ENCODE measurements at regions not wholly inside any gene's neighbourhood (a gene's known extent, or its start where the extent isn't known, plus 50 kb on each side); places are given as distances from the start of the nearest gene placed in this dataset.

DNA sequence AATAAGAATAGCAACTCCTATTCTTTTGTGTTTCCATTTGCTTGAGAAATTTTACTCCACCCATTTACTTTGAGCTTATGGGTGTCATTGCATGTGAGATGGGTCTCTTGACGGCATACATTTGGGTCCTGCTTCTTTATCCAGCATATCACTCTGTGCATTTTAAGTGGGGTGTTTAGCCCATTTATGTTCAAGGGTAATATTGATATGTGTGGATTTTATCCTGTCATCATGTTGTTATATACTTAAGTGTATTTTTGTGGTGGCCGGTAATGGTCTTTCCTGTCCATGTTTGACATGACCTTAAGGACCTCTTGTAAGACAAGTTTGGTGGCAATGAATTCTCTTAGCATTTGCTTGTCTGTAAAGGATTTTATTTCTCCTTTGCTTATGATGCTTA lies 100.1 kb downstream of the ATP23 start:
- Histone ChIP-seq H3K36me3 (ENCODE audit: control insufficient read depth, low read length) (no peaks in the 10 kb centered on the region), H4K20me1 (ENCODE audit: control insufficient read depth, insufficient read depth, low read depth, low read length) (no peaks in the 10 kb centered on the region), H3K4me2 (ENCODE audit: low read length) (no peak overlapping the region), H3F3A (ENCODE audit: control insufficient read depth, insufficient read depth) (no peaks in the 10 kb centered on the region), H3K9me2 (replicated peaks; ENCODE audit: control insufficient read depth, low read length) (no peaks in the 10 kb centered on the region), H3K79me2 (ENCODE audit: control insufficient read depth, low read length) (no peaks in the 10 kb centered on the region), H3K4me3 (ENCODE audit: low read length) (no peak overlapping the region), H3K4me1 (ENCODE audit: control insufficient read depth, low read length) (no peaks in the 10 kb centered on the region), H3K27me3 (ENCODE audit: control insufficient read depth, low read length) (no peaks in the 10 kb centered on the region), H3K27ac (ENCODE audit: low read depth, low read length) (no peak overlapping the region), H3K9me3 (ENCODE audit: control insufficient read depth, insufficient read depth, low read length) (no peaks in the 10 kb centered on the region)
- TF ChIP-seq, protein P1, sequence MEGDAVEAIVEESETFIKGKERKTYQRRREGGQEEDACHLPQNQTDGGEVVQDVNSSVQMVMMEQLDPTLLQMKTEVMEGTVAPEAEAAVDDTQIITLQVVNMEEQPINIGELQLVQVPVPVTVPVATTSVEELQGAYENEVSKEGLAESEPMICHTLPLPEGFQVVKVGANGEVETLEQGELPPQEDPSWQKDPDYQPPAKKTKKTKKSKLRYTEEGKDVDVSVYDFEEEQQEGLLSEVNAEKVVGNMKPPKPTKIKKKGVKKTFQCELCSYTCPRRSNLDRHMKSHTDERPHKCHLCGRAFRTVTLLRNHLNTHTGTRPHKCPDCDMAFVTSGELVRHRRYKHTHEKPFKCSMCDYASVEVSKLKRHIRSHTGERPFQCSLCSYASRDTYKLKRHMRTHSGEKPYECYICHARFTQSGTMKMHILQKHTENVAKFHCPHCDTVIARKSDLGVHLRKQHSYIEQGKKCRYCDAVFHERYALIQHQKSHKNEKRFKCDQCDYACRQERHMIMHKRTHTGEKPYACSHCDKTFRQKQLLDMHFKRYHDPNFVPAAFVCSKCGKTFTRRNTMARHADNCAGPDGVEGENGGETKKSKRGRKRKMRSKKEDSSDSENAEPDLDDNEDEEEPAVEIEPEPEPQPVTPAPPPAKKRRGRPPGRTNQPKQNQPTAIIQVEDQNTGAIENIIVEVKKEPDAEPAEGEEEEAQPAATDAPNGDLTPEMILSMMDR (IDR thresholded peaks at IDR 0.05; ENCODE audit: low read depth, low read length, poor library complexity, severe bottlenecking): no peak
- no peak for TF ChIP-seq EZH2phosphoT487 (IDR thresholded peaks at IDR 0.05; ENCODE audit: borderline replicate concordance, low read length)

DNA sequence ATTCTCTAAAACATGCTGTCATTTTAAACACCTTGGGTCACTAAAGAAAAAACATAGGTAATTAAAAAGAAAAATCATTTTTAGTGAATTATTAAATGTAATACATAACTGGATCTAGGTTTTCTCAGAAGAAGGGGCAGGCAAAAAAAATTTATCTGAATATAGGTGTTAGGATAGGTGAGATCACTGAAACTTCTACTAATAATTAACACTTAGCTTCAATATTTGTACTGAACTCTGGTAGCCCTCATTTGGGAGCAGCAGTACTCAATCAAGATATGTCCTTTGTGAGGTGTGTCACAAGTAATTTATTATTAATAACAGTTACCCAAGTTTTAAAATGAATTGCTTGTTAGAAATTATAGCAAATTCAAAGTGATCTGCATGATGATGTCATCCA lies 103.6 kb downstream of the ATP23 start:
- Histone ChIP-seq H3K4me3 (ENCODE audit: low read length) (no peak overlapping the region), H3K27me3 (ENCODE audit: control insufficient read depth, low read length) (no peaks in the 10 kb centered on the region), H3K4me2 (ENCODE audit: low read length) (no peak overlapping the region), H4K20me1 (ENCODE audit: control insufficient read depth, insufficient read depth, low read depth, low read length) (no peaks in the 10 kb centered on the region), H3K79me2 (ENCODE audit: control insufficient read depth, low read length) (no peaks in the 10 kb centered on the region), H3K9me2 (replicated peaks; ENCODE audit: control insufficient read depth, low read length) (no peaks in the 10 kb centered on the region), H3F3A (ENCODE audit: control insufficient read depth, insufficient read depth) (no peaks in the 10 kb centered on the region), H3K36me3 (ENCODE audit: control insufficient read depth, low read length) (no peaks in the 10 kb centered on the region), H3K27ac (ENCODE audit: low read depth, low read length) (no peak overlapping the region), H3K4me1 (ENCODE audit: control insufficient read depth, low read length) (no peaks in the 10 kb centered on the region), H3K9me3 (ENCODE audit: control insufficient read depth, insufficient read depth, low read length) (no peaks in the 10 kb centered on the region)
- no peak for TF ChIP-seq EZH2phosphoT487 (IDR thresholded peaks at IDR 0.05; ENCODE audit: borderline replicate concordance, low read length)
- TF ChIP-seq, protein P1 (IDR thresholded peaks at IDR 0.05; ENCODE audit: low read depth, low read length, poor library complexity, severe bottlenecking): no peak

DNA sequence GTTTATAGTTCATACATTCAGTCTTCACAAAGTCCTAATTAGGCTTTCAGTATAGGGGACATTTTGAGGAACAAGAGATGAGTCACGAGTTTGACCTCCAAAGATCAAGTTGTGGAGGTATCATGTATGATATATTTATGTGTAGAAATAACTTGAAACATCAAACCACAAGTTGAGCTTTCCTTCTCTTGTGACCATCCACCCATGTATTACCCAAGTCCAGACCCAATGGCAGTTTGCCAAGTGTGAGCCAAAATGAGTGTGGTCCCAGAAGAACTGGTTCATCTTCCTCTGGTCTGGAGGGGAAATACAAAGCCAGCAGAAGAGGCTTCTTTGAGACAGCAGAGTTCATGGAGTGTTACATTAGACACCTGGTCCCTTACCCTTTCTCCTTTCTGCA lies 104.9 kb downstream of the ATP23 start:
- Histone ChIP-seq H3K27ac (ENCODE audit: low read depth, low read length) (no peak overlapping the region), H4K20me1 (ENCODE audit: control insufficient read depth, insufficient read depth, low read depth, low read length) (no peaks in the 10 kb centered on the region), H3K36me3 (ENCODE audit: control insufficient read depth, low read length) (no peaks in the 10 kb centered on the region), H3K79me2 (ENCODE audit: control insufficient read depth, low read length) (no peaks in the 10 kb centered on the region), H3K27me3 (ENCODE audit: control insufficient read depth, low read length) (no peaks in the 10 kb centered on the region), H3K9me3 (ENCODE audit: control insufficient read depth, insufficient read depth, low read length) (no peaks in the 10 kb centered on the region), H3F3A (ENCODE audit: control insufficient read depth, insufficient read depth) (no peaks in the 10 kb centered on the region), H3K9me2 (replicated peaks; ENCODE audit: control insufficient read depth, low read length) (no peaks in the 10 kb centered on the region), H3K4me1 (ENCODE audit: control insufficient read depth, low read length) (no peaks in the 10 kb centered on the region), H3K4me3 (ENCODE audit: low read length) (no peak overlapping the region), H3K4me2 (ENCODE audit: low read length) (no peak overlapping the region)
- TF ChIP-seq EZH2phosphoT487 (IDR thresholded peaks at IDR 0.05; ENCODE audit: borderline replicate concordance, low read length): no peak
- TF ChIP-seq, protein P1 (IDR thresholded peaks at IDR 0.05; ENCODE audit: low read depth, low read length, poor library complexity, severe bottlenecking): no peak

DNA sequence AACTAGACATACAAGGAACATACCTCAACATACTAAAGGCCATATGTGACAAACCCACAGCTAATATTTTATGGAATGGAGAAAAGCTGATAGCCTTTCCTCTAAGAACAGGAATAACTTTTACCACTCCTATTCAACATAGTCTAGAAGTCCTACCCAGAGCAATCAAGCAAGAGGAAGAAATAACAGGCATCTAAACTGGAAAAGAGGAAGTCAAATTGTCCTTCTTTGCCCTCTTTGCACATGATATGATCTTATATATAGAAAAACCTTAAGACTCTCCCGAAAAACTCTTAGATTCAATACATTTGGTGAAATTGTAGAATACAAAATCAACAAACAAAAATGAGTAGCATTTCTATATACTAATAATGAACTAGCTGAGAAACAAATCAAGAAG lies 110.0 kb downstream of the ATP23 start:
- Histone ChIP-seq H3K79me2 (ENCODE audit: control insufficient read depth, low read length) (no peaks in the 10 kb centered on the region), H3K9me2 (replicated peaks; ENCODE audit: control insufficient read depth, low read length) (no peaks in the 10 kb centered on the region), H3K27ac (ENCODE audit: low read depth, low read length) (no peak overlapping the region), H3K36me3 (ENCODE audit: control insufficient read depth, low read length) (no peaks in the 10 kb centered on the region), H3K27me3 (ENCODE audit: control insufficient read depth, low read length) (no peaks in the 10 kb centered on the region), H3K4me3 (ENCODE audit: low read length) (no peak overlapping the region), H3K4me2 (ENCODE audit: low read length) (no peak overlapping the region), H3F3A (ENCODE audit: control insufficient read depth, insufficient read depth) (no peaks in the 10 kb centered on the region), H3K4me1 (ENCODE audit: control insufficient read depth, low read length) (no peaks in the 10 kb centered on the region), H4K20me1 (ENCODE audit: control insufficient read depth, insufficient read depth, low read depth, low read length) (no peaks in the 10 kb centered on the region), H3K9me3 (ENCODE audit: control insufficient read depth, insufficient read depth, low read length) (no peaks in the 10 kb centered on the region)
- no peak for TF ChIP-seq EZH2phosphoT487 (IDR thresholded peaks at IDR 0.05; ENCODE audit: borderline replicate concordance, low read length)
- TF ChIP-seq, protein P1 (IDR thresholded peaks at IDR 0.05; ENCODE audit: low read depth, low read length, poor library complexity, severe bottlenecking): no peak

All from DOHH2 (cell line).